ENCODE measurements at regions not wholly inside any gene's neighbourhood (a gene's known extent, or its start where the extent isn't known, plus 50 kb on each side); places are given as distances from the start of the nearest gene placed in this dataset.
"Not testable (repeated sequence)": the region's sequence is repeated elsewhere in the genome, so short reads cannot be mapped to it uniquely, and the experiment has no call there.

- no peak for DNase-seq (ENCODE audit: low read depth)
Observed at GRCh38 chr12:4156317-4156716, 117.2 kb upstream of the CCND2 start.

DNA sequence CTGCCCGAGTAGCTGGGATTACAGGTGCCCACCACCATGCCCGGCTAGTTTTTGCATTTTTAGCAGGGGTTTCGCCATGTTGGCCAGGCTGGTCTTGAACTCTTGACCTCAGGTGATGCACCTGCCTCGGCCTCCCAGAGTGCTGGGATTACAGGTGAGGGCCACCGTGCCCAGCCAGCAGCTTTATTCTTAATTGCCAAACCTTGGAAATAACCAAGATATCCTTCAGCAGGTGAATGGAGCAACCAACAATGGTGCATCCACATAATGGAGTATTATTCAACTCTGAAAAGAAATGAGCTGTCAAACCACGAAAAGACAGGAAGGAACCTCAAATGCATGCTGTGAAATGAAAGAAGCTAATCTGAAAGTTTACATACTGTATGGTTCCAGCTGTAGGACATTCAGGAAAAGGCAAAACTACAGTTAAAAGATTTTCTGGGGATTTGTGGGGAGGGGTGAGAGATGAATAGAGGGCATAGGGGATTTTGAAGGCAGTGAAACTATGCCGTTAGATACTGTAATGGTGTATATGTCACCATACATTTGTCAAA is 118.8 kb upstream of the CCND2 start:
- DNase-seq (ENCODE audit: low read depth): no peak

GRCh38 chr12:4153343-4153892 is 120.1 kb upstream of the CCND2 start:
- DNase-seq (ENCODE audit: low read depth): peak; percentile 49

GRCh38 chr12:4152145-4152795 is 121.3 kb upstream of the CCND2 start:
- no peak for DNase-seq (ENCODE audit: low read depth)

- DNase-seq (ENCODE audit: low read depth): no peak
Observed at GRCh38 chr12:4151362-4152121, 122.0 kb upstream of the CCND2 start.

GRCh38 chr12:4150355-4150754 is 123.2 kb upstream of the CCND2 start:
- DNase-seq (ENCODE audit: low read depth): not testable (repeated sequence)

DNA sequence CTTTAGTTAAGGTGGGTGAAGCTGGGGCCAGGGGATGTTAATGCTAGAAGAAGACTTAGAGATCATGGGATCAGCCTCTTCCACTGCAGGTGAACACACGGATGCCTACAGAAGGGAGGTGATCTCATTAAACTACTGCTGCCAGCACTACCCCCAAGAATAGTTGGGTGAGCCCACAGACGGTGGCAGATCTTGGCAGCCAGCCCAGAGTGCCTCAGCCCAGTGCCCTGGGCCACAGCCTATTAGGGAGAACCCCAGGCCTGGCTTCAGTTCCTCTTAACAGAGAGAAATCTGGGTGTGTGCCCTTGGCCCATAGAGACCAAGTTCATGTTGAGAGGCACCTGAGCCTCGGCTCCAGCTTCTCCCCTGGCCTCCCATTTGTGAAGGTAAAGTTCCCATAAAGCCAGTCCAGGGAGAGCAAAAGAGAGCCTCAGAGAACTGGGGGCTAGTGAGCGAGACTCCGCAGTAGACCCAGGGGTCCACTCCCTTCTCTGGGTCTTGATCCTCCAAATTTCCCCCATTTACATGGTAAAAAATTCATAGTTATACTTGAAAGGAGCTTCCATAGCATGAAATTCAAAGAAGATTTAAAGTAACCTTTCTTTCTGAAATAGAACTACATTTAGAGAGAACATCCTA is 125.0 kb upstream of the CCND2 start:
- no peak for DNase-seq (ENCODE audit: low read depth)

DNA sequence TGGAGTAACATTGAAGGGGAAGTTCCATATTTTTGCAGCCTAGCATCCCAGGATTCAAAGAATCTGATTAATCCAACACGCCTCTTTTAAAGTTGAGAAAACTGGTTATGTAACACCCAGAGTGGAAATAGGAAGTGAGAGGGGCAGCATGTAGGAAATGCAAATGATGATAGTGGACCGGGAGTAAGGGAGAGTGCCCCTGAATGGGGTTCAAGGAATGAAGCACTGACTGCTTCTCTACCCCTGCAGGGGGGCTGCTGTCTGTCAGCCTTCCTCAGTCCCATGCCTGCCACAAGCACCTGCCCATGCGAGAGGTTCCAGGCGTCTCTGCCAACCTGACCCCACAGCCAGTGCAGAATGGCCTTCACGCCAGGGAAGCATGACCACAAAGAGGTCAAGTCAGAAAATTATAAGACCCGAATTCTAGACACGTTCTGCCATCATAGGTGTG is 126.5 kb upstream of the CCND2 start:
- DNase-seq (ENCODE audit: low read depth): no peak

DNA sequence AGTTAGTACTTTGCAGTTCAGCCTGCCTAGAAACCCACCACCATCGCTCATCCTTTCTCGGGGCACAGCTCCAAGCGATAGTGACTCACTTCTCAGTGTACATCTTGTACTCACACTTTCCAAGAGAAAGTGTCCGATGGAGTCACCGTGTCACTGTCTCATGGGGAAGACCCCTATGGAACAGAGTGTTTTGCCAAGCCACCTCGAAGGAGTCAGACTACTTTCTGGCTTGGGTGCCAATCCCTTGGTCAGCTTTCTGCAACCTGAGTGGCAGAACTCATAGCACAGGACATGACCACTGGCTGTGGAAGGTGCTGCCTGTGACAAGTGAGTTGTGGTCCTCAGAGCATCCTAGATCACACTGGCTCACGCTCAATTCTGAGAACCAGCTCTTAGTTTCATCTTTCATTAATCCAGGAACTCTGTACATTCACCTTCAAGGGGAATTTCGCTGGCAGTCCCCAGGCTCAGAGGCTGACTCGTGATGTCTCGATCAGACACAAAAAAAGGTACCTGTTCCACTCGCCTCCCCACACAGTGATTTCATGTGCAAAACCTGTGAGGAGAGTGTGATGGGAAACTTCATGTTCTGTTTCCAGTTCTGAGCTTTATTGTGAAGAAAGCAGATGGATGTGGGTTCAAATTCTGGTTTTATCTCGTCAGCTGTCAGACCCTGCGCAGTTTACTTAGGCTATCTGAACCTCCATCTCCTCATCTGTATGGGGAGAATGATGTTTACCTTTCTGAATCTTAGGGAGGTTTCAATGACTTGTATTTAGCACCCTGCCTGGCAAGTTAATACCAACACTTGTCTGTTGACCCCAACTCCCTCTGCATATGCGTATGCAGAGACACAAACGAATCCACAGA is 127.3 kb upstream of the CCND2 start:
- no peak for DNase-seq (ENCODE audit: low read depth)

DNA sequence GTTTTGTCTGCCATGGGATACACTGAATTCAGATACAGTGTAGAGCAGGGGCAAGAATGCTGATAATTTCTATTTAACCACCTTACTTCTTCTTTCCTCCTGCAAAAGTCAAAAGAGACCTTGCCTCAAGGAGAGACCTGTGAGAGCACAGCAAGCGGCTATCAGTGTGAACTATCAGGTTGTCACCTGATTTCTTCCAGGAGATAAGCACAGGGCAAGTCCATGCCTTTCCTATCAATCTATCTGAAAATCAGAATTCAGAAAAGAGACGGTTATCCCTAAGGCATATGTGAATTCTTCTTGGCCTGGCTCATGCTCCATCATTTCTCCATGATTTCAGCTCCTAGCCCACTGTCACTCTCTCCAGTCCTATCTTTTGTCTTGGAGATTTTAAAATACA is 128.9 kb upstream of the CCND2 start:
- DNase-seq (ENCODE audit: low read depth): no peak

- no peak for DNase-seq (ENCODE audit: low read depth)
Observed at GRCh38 chr12:4143896-4144295, 129.7 kb upstream of the CCND2 start.

- no peak for DNase-seq (ENCODE audit: low read depth)
Observed at GRCh38 chr12:4141348-4142270, 132.0 kb upstream of the CCND2 start.

DNA sequence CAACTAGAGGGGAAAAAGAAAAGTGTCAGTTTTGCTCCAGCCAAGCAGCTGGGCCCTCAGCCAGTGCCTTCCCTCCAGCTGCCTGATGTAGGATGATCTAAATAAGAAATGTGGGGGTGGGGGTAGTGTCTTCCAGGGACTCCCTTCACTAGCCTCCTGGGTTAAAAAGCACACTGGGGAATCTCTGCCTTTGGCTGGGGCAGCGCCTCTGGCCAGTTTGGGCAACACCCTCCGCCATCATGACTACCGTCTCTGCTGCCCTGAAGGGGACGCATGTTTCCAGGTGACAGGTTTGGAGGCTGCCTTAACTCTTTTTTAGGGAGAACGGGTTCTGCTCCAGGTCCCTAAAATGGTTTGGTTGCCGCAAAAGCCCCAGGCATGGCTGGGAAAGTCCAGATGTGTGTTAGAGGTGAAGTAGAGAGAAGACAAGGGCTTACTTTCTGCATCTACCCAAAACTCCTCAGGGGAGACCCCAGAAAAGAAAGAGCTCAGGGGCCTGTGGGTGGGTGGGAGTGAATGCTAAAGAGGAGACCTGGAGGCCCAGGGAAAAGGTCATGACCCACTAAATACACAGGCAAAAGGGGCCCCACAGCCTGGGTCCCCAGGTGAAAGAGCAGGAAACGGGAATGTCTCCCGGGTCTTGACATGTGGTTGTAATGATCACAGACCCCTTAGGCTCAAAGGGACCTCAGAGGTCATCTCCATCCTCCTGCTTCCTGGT is 132.8 kb upstream of the CCND2 start:
- no peak for DNase-seq (ENCODE audit: low read depth)

DNA sequence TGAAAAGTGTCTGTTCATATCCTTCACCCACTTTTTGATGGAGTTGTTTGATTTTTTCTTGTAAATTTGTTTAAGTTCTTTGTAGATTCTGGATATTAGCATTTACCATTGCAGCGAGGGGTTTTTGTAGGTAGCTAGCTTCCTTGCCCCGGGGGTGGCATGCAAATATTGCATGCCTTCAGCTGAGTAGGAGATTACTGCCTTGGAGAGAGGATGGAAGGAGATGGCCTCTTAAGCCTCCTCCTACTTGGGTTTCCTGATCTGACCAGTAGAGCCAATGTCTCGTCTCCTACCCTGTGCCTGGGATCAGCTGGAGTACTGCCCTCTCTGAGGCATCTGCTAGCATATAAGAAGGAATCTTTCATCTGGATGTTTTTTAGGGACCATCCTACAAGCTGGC is 134.4 kb upstream of the CCND2 start:
- DNase-seq (ENCODE audit: low read depth): no peak

DNA sequence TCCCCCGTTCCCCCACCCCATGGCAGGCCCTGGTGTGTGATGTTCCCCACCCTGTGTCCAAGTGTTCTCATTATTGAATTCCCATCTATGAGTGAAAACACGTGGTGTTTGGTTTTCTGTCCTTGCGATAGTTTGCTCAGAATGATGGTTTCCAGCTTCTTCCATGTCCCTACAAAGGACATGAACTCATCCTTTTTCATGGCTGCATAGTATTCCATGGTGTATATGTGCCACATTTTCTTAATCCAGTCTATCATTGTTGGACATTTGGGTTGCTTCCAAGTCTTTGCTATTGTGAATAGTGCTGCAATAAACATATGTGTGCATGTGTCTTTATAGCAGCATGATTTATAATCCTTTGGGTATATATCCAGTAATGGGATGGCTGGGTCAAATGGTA is 135.0 kb upstream of the CCND2 start:
- not testable (repeated sequence) for DNase-seq (ENCODE audit: low read depth)

DNA sequence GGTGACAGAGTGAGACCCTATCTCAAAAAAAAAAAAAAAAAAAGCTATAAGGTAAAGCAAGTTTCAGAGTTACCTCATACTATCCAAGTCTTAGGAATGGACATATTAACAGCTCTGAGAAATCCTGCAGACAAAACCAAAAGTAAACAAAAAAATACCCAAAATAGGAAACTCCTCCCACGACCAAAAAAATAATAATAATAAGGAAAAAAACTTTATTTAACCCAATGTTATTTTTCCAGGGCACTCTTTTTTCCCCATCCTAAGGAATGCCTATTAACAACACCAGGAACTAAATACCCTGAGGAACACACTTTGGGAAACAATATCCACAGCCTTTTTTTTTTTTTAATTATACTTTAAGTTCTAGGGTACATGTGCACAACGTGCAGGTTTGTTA is 135.5 kb upstream of the CCND2 start:
- no peak for DNase-seq (ENCODE audit: low read depth)

DNA sequence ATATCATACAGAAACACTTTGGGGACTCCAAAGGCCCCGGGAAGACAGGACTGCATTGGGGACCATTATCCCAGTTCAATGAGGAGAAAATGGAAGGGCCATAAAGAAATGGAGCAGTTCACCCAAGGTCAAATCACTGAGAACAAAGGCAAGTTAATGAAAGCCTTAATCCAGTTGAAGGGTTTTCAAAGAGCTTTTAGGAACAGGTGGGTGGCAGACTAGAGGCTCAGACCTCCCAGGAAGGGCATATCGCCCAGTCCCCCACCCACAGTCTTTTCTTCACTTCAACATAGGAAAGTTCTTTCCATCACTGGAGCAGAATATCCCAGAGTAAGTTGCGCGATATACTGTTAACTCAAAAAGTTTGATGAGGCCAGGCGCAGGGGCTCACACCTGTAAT is 136.1 kb upstream of the CCND2 start:
- DNase-seq (ENCODE audit: low read depth): no peak

GRCh38 chr12:4137015-4137414 is 136.5 kb upstream of the CCND2 start:
- DNase-seq (ENCODE audit: low read depth): no peak

GRCh38 chr12:4135919-4136605 is 137.5 kb upstream of the CCND2 start:
- no peak for DNase-seq (ENCODE audit: low read depth)

All from stimulated activated CD8-positive, alpha-beta memory T cell treated with anti-CD3 and anti-CD28 coated beads, Interleukin-15, amount 100 ng/mL, for 1 hour (primary cell).